Body of pancreas (tissue), 4 donors: ENCODE measurements at regions not wholly inside any gene's neighbourhood (a gene's known extent, or its start where the extent isn't known, plus 50 kb on each side); places are given as distances from the start of the nearest gene placed in this dataset.

Source experiments
- ATAC-seq: fragments of 150-250 bp; one replicate; pipeline ENCODE4 v1.9.1; 2016
- DNase-seq, 4 donors: peaks; one replicate each; pipeline ENCODE4 v3.0.0-alpha.2; 2019
- H3K27ac ChIP-seq, 4 donors: fragments of 200-600 bp; sonication (generic); 1 replicate in 3 of 4; 2 replicates in 1 of 4; pipeline versions ENCODE4 v1.5.1 to v1.6.1; 2016 to 2019; ENCODE audit warnings: mild to moderate bottlenecking in 1 of 4, mixed read lengths in 1 of 4, moderate library complexity in 1 of 4
- H3K27me3 ChIP-seq, 2 donors: fragments of 200-600 bp; sonication (generic); one replicate each; pipeline ENCODE4 v1.6.0; 2016; ENCODE audit warnings: mild to moderate bottlenecking in 1 of 2
- H3K36me3 ChIP-seq, 2 donors: fragments of 200-600 bp; sonication (generic); replicated peaks in 1 of 2; 2 replicates each; pipeline ENCODE4 v1.5.1; 2016; ENCODE audit warnings: low read depth in 2 of 2; ENCODE audit not compliant: insufficient read depth in 1 of 2
- H3K4me1 ChIP-seq: fragments of 200-600 bp; sonication (generic); one replicate; pipeline ENCODE4 v1.6.0; 2016
- H3K4me3 ChIP-seq, 2 donors: fragments of 200-600 bp; sonication (generic); 1 replicate in 1 of 2; 2 replicates in 1 of 2; pipeline ENCODE4 v1.5.1; 2016 to 2019
- H3K9me3 ChIP-seq, 3 donors: fragments of 200-600 bp; sonication (generic); 1 replicate in 2 of 3; 2 replicates in 1 of 3; pipeline ENCODE4 v1.5.1; 2016
- POLR2A ChIP-seq, 3 donors: fragments of 450-650 bp; IDR thresholded peaks; one replicate each; pipeline ENCODE4 v1.6.1; 2016; ENCODE audit warnings: antibody characterized with exemption in 3 of 3, mild to moderate bottlenecking in 2 of 3
- WGBS, 2 donors: methylation state at CpG; one replicate each; pipeline ENCODE4 v1.1.5; 2017; 5-methylcytosine and 5-hydroxymethylcytosine counted together
- intact Hi-C: fragments of 100-400 bp; cut with DNase I; formaldehyde crosslinking; loops from one replicate; pipeline ENCODE4 v1.15.1; 2023
- TF ChIP-seq, protein P1 (sequence below), 7 experiments: fragments of 450-650 bp in 4 of 7; fragments of 200-600 bp in 3 of 7; sonication (generic) in 3 of 7; IDR thresholded peaks; one replicate each; pipeline ENCODE4 v1.5.1; 2016 to 2019; ENCODE audit warnings: antibody characterized with exemption in 7 of 7

- Histone ChIP-seq H3K9me3 (no peaks in the 10 kb centered on the region), H3K27ac (no peak overlapping the region), H3K4me1 (no peaks in the 10 kb centered on the region), H3K4me3 (no peak overlapping the region), H3K36me3 (no peaks in the 10 kb centered on the region), H3K27me3 (no peaks in the 10 kb centered on the region)
- TF ChIP-seq POLR2A (IDR thresholded peaks at IDR 0.05): no peak
- TF ChIP-seq, protein P1, sequence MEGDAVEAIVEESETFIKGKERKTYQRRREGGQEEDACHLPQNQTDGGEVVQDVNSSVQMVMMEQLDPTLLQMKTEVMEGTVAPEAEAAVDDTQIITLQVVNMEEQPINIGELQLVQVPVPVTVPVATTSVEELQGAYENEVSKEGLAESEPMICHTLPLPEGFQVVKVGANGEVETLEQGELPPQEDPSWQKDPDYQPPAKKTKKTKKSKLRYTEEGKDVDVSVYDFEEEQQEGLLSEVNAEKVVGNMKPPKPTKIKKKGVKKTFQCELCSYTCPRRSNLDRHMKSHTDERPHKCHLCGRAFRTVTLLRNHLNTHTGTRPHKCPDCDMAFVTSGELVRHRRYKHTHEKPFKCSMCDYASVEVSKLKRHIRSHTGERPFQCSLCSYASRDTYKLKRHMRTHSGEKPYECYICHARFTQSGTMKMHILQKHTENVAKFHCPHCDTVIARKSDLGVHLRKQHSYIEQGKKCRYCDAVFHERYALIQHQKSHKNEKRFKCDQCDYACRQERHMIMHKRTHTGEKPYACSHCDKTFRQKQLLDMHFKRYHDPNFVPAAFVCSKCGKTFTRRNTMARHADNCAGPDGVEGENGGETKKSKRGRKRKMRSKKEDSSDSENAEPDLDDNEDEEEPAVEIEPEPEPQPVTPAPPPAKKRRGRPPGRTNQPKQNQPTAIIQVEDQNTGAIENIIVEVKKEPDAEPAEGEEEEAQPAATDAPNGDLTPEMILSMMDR (IDR thresholded peaks at IDR 0.05): no peak
- intact Hi-C loops: no loop called here
- no peak for ATAC-seq
- no peak for DNase-seq
Observed at GRCh38 chr3:154745122-154745521, 315.1 kb upstream of the GPR149 start.

- Histone ChIP-seq H3K4me3 (no peak overlapping the region), H3K36me3 (no peaks in the 10 kb centered on the region), H3K27ac (no peak overlapping the region), H3K9me3 (no peaks in the 10 kb centered on the region), H3K27me3 (no peaks in the 10 kb centered on the region), H3K4me1 (no peaks in the 10 kb centered on the region)
- intact Hi-C loops: no loop called here
- TF ChIP-seq, protein P1 (IDR thresholded peaks at IDR 0.05): no peak
- TF ChIP-seq POLR2A (IDR thresholded peaks at IDR 0.05): no peak
- ATAC-seq: no peak
- no peak for DNase-seq
Observed at GRCh38 chr3:154743418-154743817, 313.4 kb upstream of the GPR149 start.

DNA sequence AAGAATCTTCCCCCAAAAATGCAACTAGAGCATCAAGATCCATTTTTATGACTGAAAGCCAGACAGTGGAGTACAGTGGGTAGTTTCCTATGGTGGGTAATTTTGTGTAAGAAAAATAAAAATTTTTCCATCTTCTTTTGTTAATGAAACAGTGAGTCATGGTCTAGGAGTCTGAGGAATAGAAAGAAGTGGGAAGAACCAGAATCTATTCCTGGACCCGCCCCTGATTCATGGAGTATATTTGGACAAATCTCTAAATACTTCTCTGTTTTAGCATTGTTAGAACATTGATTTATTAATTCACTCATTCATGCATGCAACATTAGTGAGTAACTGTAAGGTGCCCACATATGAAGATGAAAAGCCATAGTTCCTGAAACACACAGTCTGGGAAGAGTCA, 304.5 kb upstream of the GPR149 start:
- TF ChIP-seq, protein P1 (IDR thresholded peaks at IDR 0.05): no peak
- TF ChIP-seq POLR2A (IDR thresholded peaks at IDR 0.05): no peak
- no peaks in the 10 kb centered on the region for H3K36me3 ChIP-seq
- WGBS, 2 donors: 42 to 70% methylated on average over 1 of the region's 1 CpG
- H3K9me3 ChIP-seq: no peaks in the 10 kb centered on the region
- H3K4me1 ChIP-seq: no peaks in the 10 kb centered on the region
- ATAC-seq (no peak), DNase-seq (no peak)
- H3K27me3 ChIP-seq: no peaks in the 10 kb centered on the region
- no peak overlapping the region for H3K4me3 ChIP-seq
- no peak overlapping the region for H3K27ac ChIP-seq
- intact Hi-C loops: no loop called here

DNA sequence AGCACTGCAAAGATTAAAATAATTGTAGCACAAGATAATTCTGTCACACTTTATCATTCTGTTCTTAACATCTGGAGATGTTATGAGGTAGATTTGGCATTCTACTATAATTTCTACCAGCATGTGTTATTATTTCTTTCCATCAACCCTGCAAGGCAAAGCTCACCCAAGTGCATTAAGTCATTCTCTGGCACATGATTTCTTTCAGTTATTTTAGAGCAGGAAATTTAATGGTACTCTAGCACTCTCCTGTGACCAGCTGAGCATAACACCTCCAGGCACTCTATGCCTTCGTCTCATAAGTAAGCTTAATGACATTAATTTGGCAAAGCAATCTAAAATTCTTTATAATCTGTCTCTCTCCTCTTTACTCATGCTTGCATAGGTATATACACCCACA, 300.2 kb upstream of the GPR149 start:
- Histone ChIP-seq H3K27ac (no peak overlapping the region), H3K4me3 (no peak overlapping the region), H3K36me3 (no peaks in the 10 kb centered on the region), H3K4me1 (no peaks in the 10 kb centered on the region), H3K9me3 (no peaks in the 10 kb centered on the region), H3K27me3 (no peaks in the 10 kb centered on the region)
- TF ChIP-seq, protein P1 (IDR thresholded peaks at IDR 0.05): no peak
- TF ChIP-seq POLR2A (IDR thresholded peaks at IDR 0.05): no peak
- ATAC-seq: no peak
- no peak for DNase-seq
- intact Hi-C loops: no loop called here
- 13 to 30% methylated on average over 1 of the region's 1 CpG for WGBS, 2 donors

DNA sequence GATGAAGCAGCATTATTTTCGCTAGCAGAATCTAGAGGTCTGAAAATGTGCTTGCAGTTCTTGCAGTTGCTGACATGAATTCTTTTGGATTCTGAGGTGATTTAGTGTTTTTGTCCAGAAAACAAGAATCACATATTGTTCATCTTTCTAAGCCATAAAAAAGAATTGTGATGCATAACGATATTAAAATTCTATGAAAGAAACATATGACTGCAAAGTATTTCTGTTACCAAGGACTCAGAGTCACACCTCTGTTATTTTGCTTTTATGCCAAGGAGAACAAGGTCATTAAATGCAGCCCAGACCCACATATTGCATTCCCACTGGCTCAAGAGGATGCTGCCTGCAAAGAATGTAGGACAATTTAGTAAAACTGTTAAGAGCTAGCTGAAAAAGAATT, 299.8 kb upstream of the GPR149 start:
- no peaks in the 10 kb centered on the region for H3K4me1 ChIP-seq
- intact Hi-C loops: no loop called here
- WGBS, 2 donors: 51 to 58% methylated on average over 2 of the region's 2 CpGs
- H3K9me3 ChIP-seq: no peaks in the 10 kb centered on the region
- DNase-seq (no peak), ATAC-seq (no peak)
- H3K27ac ChIP-seq: no peak overlapping the region
- no peaks in the 10 kb centered on the region for H3K36me3 ChIP-seq
- H3K4me3 ChIP-seq: no peak overlapping the region
- TF ChIP-seq, protein P1 (IDR thresholded peaks at IDR 0.05): no peak
- TF ChIP-seq POLR2A (IDR thresholded peaks at IDR 0.05): no peak
- H3K27me3 ChIP-seq: no peaks in the 10 kb centered on the region
